Thyroid gland (tissue), 4 donors: ENCODE measurements at regions not wholly inside any gene's neighbourhood (a gene's known extent, or its start where the extent isn't known, plus 50 kb on each side); places are given as distances from the start of the nearest gene placed in this dataset.

Experiments used
- CTCF ChIP-seq, 6 experiments: fragments of 200-600 bp in 3 of 6; fragments of 450-650 bp in 3 of 6; sonication (generic) in 3 of 6; IDR thresholded peaks; one replicate each; pipeline ENCODE4 v1.5.1; 2016 to 2019; ENCODE audit warnings: antibody characterized with exemption in 6 of 6, mild to moderate bottlenecking in 2 of 6, inconsistent platforms in 1 of 6, moderate library complexity in 1 of 6
- POLR2A ChIP-seq, 2 donors: fragments of 450-650 bp; IDR thresholded peaks; one replicate each; pipeline ENCODE4 v1.6.1; 2017; ENCODE audit warnings: antibody characterized with exemption in 2 of 2, mild to moderate bottlenecking in 2 of 2, moderate library complexity in 1 of 2

GRCh38 chr5:122605236-122605635 lies 169.6 kb upstream of the SNX2 start:
- TF ChIP-seq CTCF (IDR thresholded peaks at IDR 0.05) = no peak
- no peak for TF ChIP-seq POLR2A (IDR thresholded peaks at IDR 0.05)
